SU-DHL-6 (cell line): ENCODE measurements at regions not wholly inside any gene's neighbourhood (a gene's known extent, or its start where the extent isn't known, plus 50 kb on each side); places are given as distances from the start of the nearest gene placed in this dataset.
A peak's percentile ranks its signal among the peaks of the same experiment; 100 is the strongest.

Experiments
- H2AFZ ChIP-seq: fragments of 200-600 bp; sonication (generic); 2 replicates; pipeline ENCODE4 v1.6.1; 2014; ENCODE audit warnings: low read depth, mild to moderate bottlenecking, moderate library complexity, mixed read lengths, antibody characterized with exemption, low read length; ENCODE audit not compliant: severe bottlenecking
- H3F3A ChIP-seq: fragments of 200-600 bp; shearing (Covaris generic); 2 replicates; pipeline ENCODE4 v1.6.0; 2016; ENCODE audit warnings: antibody characterized with exemption, mild to moderate bottlenecking; ENCODE audit not compliant: insufficient read depth
- H3K27ac ChIP-seq: fragments of 200-600 bp; sonication (generic); 2 replicates; pipeline ENCODE4 v1.5.1; 2016; ENCODE audit warnings: low read depth, mild to moderate bottlenecking, low read length, moderate library complexity, mixed read lengths
- H3K27me3 ChIP-seq: fragments of 200-600 bp; sonication (generic), shearing (Covaris generic); 2 replicates; pipeline ENCODE4 v1.6.0; 2014; ENCODE audit warnings: mild to moderate bottlenecking, low read length
- H3K36me3 ChIP-seq: fragments of 200-600 bp; sonication (generic); 2 replicates; pipeline ENCODE4 v1.6.1; 2014; ENCODE audit warnings: mild to moderate bottlenecking, low read length, mixed read lengths
- H3K4me2 ChIP-seq: fragments of 300-600, 200-600 bp; shearing (Covaris generic), sonication (generic); 2 replicates; pipeline ENCODE4 v1.6.0; 2014; ENCODE audit warnings: low read length, low read depth, mild to moderate bottlenecking; ENCODE audit not compliant: poor library complexity, severe bottlenecking
- H3K4me3 ChIP-seq: fragments of 200-600 bp; sonication (generic); 2 replicates; pipeline ENCODE4 v1.5.1; 2014; ENCODE audit warnings: antibody characterized with exemption, low read length, mild to moderate bottlenecking, mixed read lengths; ENCODE audit not compliant: insufficient read depth, poor library complexity, severe bottlenecking
- H3K79me2 ChIP-seq: fragments of 200-600 bp; sonication (generic); 2 replicates; pipeline ENCODE4 v1.6.1; 2014; ENCODE audit warnings: mild to moderate bottlenecking, low read length, moderate library complexity; ENCODE audit not compliant: insufficient read depth
- H3K9ac ChIP-seq: fragments of 200-600 bp; sonication (generic); 2 replicates; pipeline ENCODE4 v1.7.0; 2014; ENCODE audit warnings: mild to moderate bottlenecking, low read length
- H3K9me2 ChIP-seq: fragments of 200-600 bp; sonication (generic); replicated peaks from 2 replicates; pipeline ENCODE4 v1.6.1; 2014; ENCODE audit warnings: low read length; ENCODE audit not compliant: insufficient read depth
- H3K9me3 ChIP-seq: fragments of 200-600 bp; sonication (generic); 2 replicates; pipeline ENCODE4 v1.6.1; 2014; ENCODE audit warnings: low read length, mixed read lengths; ENCODE audit not compliant: insufficient read depth
- H4K20me1 ChIP-seq: fragments of 200-600 bp; sonication (generic); 2 replicates; pipeline ENCODE4 v1.6.1; 2014; ENCODE audit warnings: low read depth, mild to moderate bottlenecking, antibody characterized with exemption, low read length, moderate library complexity, mixed read lengths
- EZH2phosphoT487 ChIP-seq: fragments of 200-600 bp; sonication (generic), shearing (Covaris generic); conservative IDR thresholded peaks from 2 replicates; pipeline ENCODE4 v1.6.1; 2018; ENCODE audit warnings: mild to moderate bottlenecking, antibody characterized with exemption, low read length, moderate library complexity, mixed read lengths
- TF ChIP-seq, protein P1 (sequence below): fragments of 200-600 bp; sonication (generic); IDR thresholded peaks from one replicate; pipeline ENCODE4 v1.5.1; 2017; ENCODE audit warnings: antibody characterized with exemption, mild to moderate bottlenecking, low read length, moderate library complexity; ENCODE audit not compliant: insufficient read depth, poor library complexity, severe bottlenecking

DNA sequence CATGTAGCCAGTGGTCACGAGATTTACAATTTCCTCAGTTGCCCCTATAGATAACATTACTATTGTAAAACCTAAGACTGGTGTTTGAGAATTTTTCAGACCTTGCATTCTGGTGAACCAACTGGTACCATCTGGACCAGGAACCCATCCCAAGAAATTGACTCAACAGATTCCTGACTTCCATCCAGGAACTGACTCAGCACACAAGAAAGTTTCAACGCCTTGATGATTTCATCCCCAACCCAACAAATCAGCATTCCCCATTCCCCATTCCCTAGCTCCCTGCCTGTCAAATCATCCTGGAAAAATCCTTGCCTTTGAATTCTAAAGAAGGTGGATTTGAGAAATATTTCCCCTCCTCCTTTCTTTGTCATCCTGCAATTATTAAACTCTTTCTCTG lies 529.8 kb upstream of the PRMT6 start:
- Histone ChIP-seq H3K4me3 (no peak overlapping the region), H3K4me2 (no peak overlapping the region)

DNA sequence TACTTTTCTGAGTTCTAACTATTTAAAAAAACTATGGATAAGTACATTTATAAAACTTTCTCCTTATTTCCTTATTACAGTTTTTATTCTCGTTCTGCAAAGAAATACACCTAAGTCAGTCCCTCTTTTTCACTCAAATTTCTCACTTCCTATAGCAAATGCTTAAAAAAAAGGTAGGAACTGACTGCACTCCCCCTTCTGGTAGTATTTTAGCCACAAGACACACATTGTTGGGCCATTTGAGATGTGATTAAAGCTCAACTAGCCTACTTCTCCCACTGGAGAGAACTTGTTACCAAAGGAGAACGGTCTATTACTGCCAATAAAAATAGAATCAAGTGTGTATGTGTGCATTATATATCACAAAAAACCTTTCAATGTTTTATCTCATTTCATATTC lies 521.9 kb upstream of the PRMT6 start:
- H3K4me2 ChIP-seq = no peak overlapping the region
- no peaks in the 10 kb centered on the region for H3F3A ChIP-seq
- no peaks in the 10 kb centered on the region for H4K20me1 ChIP-seq
- H3K79me2 ChIP-seq = no peaks in the 10 kb centered on the region
- no peaks in the 10 kb centered on the region for H3K9me2 ChIP-seq
- H3K9me3 ChIP-seq = peaks cover 11% of the 10 kb centered on the region; the same call in 1 of the 2 replicates
- no peak overlapping the region for H3K9ac ChIP-seq
- no peak overlapping the region for H3K27ac ChIP-seq
- no peaks in the 10 kb centered on the region for H3K27me3 ChIP-seq
- TF ChIP-seq, protein P1, sequence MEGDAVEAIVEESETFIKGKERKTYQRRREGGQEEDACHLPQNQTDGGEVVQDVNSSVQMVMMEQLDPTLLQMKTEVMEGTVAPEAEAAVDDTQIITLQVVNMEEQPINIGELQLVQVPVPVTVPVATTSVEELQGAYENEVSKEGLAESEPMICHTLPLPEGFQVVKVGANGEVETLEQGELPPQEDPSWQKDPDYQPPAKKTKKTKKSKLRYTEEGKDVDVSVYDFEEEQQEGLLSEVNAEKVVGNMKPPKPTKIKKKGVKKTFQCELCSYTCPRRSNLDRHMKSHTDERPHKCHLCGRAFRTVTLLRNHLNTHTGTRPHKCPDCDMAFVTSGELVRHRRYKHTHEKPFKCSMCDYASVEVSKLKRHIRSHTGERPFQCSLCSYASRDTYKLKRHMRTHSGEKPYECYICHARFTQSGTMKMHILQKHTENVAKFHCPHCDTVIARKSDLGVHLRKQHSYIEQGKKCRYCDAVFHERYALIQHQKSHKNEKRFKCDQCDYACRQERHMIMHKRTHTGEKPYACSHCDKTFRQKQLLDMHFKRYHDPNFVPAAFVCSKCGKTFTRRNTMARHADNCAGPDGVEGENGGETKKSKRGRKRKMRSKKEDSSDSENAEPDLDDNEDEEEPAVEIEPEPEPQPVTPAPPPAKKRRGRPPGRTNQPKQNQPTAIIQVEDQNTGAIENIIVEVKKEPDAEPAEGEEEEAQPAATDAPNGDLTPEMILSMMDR = peak; percentile 32
- no peak for TF ChIP-seq EZH2phosphoT487
- peak overlapping the region; percentile 7 for H2AFZ ChIP-seq
- H3K4me3 ChIP-seq = no peak overlapping the region
- peaks cover 5% of the 10 kb centered on the region for H3K36me3 ChIP-seq

More for the DNA sequence above, 529.8 kb upstream of the PRMT6 start:
- TF ChIP-seq, protein P1 = no peak
- TF ChIP-seq EZH2phosphoT487 = no peak
- Histone ChIP-seq H3F3A (no peaks in the 10 kb centered on the region), H2AFZ (peak overlapping the region; percentile 14), H3K9ac (no peak overlapping the region), H3K9me2 (no peaks in the 10 kb centered on the region), H3K27me3 (no peaks in the 10 kb centered on the region), H3K27ac (no peak overlapping the region), H3K9me3 (0 out of 2 replicates have a peak, but pooled peaks cover 2% of the 10 kb centered on the region), H4K20me1 (no peaks in the 10 kb centered on the region), H3K79me2 (no peaks in the 10 kb centered on the region), H3K36me3 (no peaks in the 10 kb centered on the region)

DNA sequence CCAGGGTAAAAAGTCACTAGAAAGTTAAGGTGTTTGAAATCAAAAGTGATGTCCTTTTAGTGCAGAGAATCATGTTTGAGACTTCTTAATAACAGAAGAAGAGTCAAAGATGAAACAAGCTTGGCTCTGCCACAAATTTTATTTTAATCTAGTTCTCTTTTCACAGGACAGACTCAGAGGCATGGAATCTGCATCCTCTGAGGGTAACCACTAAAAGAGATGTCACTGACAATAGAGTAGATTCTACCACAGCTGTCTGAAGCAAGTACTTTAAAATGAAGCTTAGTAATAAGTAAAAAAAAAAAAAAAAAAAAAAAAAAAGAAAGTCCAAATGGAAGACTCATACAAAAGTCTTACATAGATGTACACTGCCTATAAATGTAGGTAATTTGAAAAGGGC lies 519.7 kb upstream of the PRMT6 start:
- no peak overlapping the region for H3K4me3 ChIP-seq
- no peaks in the 10 kb centered on the region for H3K27me3 ChIP-seq
- H4K20me1 ChIP-seq = no peaks in the 10 kb centered on the region
- no peaks in the 10 kb centered on the region for H3F3A ChIP-seq
- no peak overlapping the region for H2AFZ ChIP-seq
- no peak overlapping the region for H3K9ac ChIP-seq
- H3K4me2 ChIP-seq = no peak overlapping the region
- no peak for TF ChIP-seq EZH2phosphoT487
- TF ChIP-seq, protein P1 = no peak
- no peaks in the 10 kb centered on the region for H3K79me2 ChIP-seq
- H3K9me3 ChIP-seq = peaks cover 16% of the 10 kb centered on the region; the same call in 1 of the 2 replicates
- no peak overlapping the region for H3K27ac ChIP-seq
- no peaks in the 10 kb centered on the region for H3K9me2 ChIP-seq
- peaks cover 5% of the 10 kb centered on the region for H3K36me3 ChIP-seq
